GM18498 (cell line): ENCODE measurements at regions not wholly inside any gene's neighbourhood (a gene's known extent, or its start where the extent isn't known, plus 50 kb on each side); places are given as distances from the start of the nearest gene placed in this dataset.
A peak's percentile ranks its signal among the peaks of the same experiment; 100 is the strongest.
"Not testable (repeated sequence)": the region's sequence is repeated elsewhere in the genome, so short reads cannot be mapped to it uniquely, and the experiment has no call there.

ENCODE experiments used
- ATAC-seq: cut with Tn5 transposase; IDR thresholded peaks from one replicate; pipeline ENCODE4 v1.9.1; 2021; ENCODE audit warnings: mild to moderate bottlenecking, moderate library complexity; ENCODE audit not compliant: unreplicated experiment

DNA sequence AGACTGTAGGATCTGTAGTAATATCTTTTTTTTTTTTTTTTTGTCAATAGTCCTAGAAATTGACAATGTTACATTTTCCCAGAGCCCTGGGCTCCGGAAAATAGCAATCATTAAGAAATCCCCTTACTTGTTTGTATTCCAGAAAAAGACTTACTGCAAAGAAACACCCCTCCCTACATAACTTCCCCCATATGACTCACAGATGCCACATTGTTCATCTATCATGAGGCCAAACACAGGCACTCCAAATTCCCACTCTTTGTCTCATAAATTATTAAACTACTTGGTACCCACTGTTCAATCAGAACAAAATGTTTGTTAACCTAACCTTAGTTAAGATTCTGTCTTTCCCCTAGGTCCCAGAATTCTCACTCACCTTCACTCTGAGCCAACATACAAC, 53.5 kb downstream of the TEX51 start:
- no peak for ATAC-seq

DNA sequence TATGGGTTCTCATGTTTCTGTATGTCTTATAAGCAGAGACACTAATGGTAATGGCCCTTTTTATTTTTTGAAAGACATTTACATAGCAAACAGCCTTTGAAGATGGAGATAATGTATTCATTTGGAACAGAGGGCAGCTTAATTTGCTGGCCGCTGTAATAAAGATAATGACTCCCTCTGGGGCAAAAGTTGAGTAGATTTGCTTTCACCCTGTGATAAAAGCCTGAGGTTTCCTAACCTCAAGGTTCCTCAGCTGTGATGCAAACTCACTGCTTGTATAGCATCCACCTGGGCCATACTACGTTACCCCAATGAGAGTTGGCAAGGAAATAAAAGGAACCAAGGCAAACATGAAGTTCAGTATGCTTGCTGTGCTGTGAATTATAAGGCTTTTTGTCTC, 54.8 kb downstream of the TEX51 start:
- no peak for ATAC-seq

DNA sequence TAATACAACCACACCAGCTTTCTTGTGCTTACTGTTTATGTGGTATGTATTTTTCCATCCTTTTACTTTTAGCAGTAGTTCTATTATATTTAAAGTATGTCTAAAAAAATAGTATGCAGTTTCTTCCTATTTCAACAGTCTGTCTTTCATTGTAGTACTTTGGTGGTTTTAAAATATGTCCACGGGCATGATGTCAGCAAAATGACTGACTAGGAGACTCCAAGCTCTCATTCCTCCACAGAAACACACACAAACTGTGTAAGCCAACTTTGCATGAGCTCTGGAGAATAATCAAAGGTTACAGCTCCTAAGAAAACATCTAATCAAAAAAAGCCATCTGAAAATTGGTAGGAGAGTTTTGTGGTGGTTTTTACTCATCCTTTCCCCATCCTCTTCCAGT, 56.1 kb downstream of the TEX51 start:
- ATAC-seq, result no peak

DNA sequence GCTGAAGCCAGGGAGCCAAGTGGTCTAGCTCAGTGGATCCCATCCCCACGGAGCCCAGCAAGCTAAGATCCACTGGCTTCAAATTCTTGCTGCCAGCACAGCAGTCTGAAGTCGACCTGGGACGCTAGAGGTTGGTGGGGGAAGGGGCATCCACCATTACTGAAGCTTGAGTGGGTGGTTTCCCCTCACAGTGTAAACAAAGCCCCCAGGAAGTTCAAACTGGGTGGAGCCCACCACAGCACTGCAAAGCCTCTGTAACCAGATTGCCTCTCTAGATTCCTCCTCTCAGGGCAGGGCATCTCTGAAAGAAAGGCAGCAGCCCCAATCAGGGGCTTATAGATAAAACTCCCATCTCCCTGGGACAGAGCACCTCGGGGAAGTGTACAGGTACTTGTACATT, 58.1 kb downstream of the TEX51 start:
- ATAC-seq, result not testable (repeated sequence)

DNA sequence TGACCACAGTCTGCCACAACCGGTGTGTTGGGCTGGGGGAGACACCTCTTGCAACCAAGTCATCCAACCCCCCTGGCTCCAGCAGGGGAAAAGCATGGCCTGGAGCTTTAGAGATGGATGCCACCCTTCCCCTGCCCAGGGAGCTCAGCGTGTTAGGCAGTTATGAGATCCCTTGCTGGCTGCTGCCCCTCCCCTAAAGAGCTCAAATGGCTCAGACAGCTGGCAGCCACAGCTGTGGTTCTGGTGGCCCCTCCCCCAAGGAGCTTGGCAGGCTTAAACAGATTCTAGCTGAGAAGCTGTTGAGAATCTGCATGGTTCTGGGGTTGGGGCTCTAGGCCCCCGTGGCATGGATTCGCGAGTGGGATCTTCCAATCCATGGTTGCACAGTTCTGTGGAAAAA, 64.7 kb downstream of the TEX51 start:
- no peak for ATAC-seq

DNA sequence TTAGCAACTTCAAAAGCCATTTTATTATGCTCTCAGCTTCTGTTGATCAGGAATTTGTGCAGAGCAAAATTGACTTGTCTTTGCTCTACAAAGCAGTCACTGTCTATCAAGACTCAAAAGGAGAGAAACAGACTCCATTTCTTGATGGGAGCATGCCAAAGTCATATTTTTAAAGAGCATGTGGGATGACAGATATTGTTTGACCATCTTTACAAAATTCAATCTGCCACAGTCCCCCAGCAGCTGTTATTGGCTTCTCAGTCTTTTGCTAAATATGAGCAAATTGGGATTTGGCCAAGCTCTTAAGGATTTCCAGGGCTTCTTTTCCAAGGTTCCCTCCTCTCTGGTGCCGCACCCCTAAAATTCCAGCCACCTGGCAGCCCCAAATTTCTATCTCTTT, 67.9 kb downstream of the TEX51 start:
- ATAC-seq, result no peak

DNA sequence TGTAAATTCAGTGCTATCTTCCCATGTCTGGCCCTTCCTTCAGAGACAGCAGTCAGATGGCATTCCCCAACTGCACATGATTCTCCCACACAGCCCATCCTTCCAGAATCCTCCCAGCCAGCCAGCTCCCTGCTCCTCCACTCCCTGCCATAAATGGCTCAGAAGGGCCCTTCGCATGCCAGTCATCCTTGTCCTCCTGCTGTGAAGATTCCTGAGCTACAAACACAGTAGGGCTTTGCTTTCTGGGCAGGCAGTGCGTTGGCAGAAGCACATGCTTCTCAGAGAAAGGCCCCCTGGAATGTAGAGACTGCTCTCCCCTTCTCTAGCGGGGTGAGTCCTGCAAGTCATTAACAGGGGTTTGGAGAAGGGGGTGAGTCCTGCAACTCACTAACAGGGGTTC, 71.9 kb downstream of the TEX51 start:
- ATAC-seq, result no peak

DNA sequence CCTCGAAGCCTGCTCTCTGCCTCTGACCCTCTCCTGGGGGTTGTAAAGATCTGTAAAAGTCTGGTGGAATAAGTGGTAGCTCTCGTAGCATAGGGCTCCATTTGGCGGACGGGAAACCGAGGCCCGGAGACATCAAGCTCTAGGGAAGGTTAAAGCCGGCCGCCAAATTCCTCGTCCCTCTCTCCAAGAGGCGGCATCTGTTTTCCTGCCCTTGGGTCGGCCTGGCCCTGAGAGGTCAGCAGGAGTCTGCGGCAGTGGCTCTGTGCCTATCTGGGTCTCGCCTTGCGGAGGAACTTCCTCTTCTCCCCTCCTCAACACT, 72.4 kb downstream of the TEX51 start:
- ATAC-seq, result no peak

DNA sequence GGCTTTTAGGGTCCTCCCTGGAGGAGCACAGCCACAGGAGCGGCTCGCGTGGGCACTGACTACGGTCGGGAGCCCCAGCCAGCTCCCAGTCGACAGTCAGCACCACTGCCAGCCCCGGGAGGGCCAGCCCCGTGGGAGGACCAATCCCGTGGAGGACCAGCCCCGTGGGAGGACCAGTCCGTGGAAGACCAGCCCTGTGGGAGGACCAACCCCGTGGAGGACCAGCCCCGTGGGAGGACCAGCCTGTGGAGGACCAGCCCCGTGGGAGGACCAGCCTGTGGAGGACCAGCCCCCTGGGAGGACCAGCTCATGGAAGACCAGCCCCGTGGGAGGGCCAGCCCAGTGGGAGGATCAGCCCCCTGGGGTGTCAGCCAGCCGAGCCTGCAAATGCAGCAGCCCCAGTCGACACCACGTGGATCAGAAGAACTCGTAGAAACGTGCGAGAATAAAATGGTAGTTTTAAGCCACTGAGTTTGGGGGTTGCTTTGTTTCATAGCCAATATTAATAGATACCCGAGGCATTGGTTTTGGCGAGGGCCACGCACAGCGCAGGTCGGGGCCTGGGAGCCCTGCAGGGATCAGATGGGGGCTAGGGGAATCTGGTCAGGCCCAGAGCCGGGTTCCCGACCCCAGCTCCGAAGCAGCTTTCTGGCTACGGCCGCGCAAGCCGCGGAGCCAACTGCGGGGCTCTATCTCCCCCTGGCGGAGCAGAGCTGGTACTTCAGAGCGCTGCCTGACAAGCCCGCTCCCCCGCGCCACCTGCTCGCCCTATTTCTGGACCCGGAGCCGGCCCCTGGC, 73.0 kb downstream of the TEX51 start:
- peak; percentile 96 for ATAC-seq

DNA sequence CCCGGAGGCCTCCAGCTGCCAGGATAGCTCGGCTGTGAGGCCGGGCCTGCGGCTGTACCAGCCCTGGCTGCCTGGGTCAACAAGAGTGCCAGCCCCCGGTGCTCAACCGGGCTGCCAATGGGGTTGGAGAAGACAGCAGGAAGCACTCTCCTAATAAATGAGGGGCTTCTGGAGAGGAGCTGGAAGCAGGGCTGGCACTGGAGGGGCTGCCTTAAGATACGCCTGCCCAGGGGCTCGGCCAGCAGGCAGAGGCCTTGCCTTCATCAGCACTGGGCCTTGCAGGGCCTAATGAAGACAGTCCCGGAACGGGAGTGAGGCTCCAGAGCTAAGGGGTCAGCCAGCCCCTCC, 73.6 kb downstream of the TEX51 start:
- ATAC-seq, result no peak

DNA sequence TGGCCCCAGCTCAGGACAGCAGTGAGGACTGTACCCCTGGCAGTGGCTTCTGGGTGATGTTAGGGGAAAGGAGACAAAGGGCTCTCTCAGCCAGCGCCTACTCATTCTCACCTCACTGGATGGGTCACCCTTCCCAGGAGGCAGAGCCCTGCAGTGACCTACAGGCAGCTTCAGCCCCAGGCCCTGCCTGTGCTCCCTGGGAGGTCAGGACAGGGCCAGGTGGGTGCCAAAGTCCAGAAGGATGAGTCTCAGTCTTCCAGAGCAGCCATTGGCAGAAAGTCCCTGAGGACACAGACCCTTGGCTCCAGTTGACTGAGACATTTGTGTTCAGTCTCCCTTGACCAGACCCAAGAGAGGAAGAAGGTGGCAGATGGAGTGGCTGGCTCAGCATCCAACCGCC, 75.1 kb downstream of the TEX51 start:
- no peak for ATAC-seq

DNA sequence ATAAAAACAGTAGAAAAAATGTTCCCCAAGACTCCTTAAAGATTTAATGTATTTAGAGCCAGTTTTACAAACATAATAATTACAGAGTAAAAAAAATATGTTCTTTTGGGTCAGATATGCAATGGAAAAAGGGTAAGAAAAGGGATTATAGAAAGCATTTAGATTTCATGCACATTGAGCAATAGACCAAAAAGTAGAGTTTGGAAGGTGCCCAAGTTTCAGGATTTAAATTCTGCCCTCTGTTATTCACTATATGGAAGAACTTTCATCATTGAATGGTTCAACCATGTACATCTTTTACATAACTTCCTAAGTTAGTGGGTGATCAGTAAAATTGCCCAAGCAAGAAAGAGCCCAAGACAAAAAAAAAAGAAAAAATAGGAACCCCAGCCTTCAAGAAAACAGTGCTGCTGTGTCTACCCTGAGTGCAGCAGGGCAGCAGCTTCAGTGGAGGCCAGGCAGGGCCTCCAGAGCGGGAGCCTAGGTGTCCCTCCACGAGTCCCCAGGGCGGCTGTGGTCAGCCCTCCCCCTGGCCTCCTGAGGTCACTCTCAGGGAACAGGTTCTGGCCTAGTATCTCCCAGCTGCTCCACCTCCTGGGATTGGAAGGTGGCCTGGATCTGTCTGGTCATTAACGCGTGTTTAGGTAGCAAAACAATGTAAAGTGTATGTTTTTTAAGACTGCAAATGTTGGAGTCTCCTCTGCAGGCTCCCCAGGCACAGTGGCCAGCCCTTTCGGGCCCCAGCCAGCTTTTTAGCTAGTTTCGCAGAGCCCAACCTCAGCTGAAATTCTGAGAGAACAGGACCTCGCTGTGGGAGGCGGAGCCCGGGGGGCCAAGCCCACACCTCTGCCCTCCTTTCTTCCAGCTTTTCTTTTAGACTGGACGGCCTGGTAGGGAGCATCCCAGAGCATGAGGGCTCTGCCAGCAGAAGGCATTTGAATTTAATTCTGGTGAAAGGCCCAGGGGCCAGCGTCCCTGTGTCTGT, 77.3 kb downstream of the TEX51 start:
- no peak for ATAC-seq

DNA sequence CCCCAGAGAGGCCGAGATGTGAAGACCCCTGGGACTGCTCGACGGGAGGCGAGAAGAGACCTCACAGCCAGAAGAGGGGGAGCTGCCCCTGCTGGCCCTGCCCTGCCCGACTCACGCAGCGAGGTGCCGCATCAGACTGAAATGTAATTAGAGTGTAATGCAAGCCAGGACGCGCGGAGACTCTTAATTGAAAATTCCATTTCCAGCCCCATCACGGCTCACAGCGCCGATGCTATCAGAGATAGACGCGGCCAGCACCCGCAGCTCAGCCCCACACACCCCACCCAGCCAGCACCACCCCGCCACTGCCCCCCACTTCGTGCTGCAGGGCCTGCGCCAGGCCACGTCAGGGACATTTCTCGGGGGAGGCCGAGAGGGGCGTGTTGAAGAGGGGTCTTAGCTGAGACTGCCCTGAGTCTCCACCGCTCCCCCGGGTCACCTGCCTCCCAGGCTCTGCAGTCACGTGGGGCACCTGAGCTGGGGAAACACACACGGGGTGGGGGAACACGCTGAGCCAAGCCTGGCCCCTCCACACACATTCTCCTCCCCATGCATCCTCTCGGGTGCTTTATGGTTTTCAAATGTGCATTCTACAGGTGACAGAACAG, 78.1 kb downstream of the TEX51 start:
- ATAC-seq, result no peak

DNA sequence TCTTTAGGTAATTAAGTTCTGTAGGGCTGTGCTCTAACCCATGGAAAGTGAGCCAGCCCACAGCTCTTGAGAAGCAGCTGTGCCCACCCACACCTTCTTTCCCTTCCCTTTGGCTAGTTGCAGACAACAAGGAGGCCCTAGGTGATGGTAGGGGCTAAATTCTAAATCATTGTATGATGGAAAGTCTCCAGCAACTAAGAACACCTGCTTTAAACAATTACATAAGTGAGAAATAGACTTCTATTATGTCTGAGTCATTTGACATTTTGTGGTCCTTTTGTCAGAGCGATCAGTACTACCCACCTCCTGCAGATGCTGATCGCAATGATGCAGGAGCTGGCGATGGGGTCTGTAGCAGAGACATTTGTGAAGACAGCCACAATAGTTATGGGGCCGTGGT, 79.6 kb downstream of the TEX51 start:
- ATAC-seq, result no peak

DNA sequence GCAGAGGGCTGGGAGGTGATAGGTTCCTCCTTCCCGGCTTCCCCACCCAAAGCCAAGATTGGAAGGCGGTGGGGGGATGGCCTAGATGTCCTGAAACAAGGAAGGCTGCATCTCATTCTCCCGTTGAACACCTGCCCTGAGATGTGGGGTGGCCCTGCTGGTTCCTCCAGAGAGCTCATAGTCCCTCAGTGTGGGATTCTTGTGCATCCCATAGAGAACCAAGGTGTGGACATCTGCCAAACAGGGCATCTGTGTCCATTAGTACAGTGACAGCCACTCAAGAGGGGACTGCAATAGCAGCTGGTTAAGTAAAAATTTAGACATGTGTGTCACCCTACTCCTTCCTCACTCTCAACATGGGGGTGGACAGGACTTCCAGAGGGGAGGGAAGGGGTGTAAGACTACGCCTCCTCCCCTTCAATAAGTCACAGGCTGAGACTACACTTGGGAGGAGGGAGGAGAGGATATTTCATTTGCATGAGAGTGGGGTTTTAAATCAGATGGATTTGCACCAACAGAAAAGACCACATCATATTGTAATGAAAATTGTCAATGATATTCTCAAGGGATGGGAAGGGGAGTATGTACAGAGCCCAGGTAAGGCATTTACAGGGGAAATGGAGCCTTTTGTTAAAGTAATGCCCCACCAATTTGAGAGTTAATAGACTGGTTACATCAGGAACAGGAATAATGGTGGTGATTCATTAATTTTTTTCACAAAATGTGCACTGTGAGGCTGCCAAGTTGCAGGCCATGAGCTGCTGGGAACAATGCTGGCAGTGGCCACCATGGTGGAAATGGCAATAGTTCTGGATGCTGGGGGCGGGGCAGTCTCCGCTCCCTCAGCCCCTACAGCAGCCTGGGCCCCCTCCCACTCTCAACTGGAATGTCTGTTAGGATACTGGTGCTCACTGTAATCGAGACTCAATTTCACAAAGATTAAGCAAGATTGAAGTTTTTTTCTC, 80.6 kb downstream of the TEX51 start:
- ATAC-seq, result no peak

DNA sequence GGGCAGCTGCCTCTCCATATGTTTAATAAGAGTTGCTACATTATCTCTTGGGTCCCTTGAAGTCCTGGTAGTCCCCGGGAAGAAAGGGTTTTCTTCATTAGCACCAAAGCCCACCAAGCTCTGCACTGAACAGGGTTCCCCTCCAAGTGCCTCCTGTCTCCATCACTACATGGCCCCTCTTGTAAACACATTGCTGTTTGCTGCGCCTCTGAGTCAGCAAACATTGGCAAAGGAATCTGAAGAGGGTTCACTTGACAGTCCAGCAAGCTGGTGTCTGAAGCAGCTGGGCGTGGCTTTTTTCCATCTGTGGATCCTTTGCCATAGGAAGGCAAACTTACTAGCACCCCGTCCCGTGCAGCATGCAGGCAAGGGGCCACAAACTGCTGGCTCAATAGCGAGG, 82.8 kb downstream of the TEX51 start:
- no peak for ATAC-seq

DNA sequence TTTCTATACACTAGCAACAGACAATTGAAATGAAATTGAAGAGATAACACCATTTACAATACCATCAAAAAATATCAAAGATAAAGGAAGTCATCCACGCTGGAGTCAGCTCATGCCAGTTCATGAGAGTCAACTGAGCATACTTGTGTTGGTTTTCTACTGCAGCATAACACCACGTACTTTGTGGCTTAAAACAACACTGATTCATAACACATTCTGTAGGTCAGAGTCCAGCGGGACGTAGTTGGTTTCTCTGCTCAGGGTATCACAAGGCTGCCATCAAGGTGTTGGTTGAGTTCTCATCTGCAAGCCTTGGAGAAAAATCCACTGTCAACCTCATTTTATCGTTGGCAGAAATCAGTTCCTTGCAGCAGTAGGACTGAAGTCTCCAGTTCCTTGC, 84.2 kb downstream of the TEX51 start:
- no peak for ATAC-seq

DNA sequence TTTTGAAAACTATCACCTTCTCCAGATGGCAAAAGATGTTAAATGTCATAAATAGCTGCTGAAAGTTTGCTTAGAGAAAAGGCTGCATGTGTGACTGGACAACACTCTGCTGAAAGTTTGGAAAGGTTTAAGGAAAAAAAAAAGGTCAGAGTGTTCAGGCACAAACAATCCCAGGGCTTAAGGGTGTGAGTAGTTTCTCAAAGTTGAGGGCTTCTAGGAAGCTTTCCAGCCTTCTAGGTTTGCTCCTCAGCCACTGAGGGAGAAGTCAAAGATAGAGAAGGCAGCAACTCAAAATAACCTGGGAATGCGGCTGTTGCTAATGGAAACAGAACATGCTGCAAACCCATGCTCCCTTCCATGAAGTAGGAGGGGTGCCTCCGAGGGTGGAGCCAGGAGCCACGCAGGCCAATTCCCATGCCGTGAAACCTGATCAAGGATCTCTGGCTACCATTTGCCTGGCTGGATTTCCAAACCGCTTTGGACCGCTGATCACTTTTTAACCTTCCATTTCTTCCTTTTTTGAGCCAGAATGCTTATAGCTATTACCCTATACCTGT, 88.0 kb downstream of the TEX51 start:
- ATAC-seq, result no peak

DNA sequence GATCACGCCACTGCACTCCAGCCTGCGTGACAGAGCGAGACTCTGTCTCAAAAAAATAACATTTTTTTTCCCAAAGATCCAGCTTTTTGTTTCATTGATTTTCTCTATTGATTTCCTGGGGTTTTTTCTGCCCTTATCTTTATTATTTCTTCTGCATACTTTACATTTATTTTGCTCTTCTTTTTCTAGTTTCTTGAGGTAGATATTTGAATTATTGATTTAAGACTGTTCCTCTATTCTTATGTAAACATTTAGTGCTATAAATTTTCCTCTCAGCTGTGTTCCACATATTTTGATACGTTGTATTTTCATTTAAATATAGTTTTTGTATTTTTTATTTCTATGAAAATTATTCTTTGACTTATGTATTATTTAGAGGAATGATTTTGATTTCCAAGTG, 89.8 kb downstream of the TEX51 start:
- ATAC-seq, result no peak

DNA sequence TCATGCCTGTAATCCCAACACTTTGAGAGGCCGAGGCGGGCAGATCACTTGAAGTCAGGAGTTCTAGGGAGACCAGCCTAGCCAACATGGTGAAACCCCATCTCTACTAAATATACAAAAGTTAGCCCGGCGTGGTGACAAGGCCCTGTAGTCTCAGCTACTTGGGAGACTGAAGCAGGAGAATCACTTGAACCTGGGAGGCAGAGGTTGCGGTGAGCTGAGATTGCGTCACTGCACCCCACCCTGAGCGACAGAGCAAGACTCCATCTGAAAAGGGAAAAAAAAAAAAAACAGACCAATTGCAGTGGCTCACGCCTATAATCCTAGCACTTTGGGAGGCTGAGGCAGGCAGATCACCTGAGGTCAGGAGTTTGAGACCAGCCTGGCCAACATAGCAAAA, 90.4 kb downstream of the TEX51 start:
- ATAC-seq, result not testable (repeated sequence)
